DOHH2 (cell line): ENCODE measurements at regions not wholly inside any gene's neighbourhood (a gene's known extent, or its start where the extent isn't known, plus 50 kb on each side); places are given as distances from the start of the nearest gene placed in this dataset.

ENCODE experiments used
- H3F3A ChIP-seq: fragments of 200-600 bp; sonication (generic), shearing (Covaris generic); 2 replicates; pipeline ENCODE4 v1.6.0; 2016; ENCODE audit warnings: antibody characterized with exemption, mild to moderate bottlenecking; ENCODE audit not compliant: control insufficient read depth, insufficient read depth
- H3K27ac ChIP-seq: fragments of 200-600 bp; sonication (generic); 2 replicates; pipeline ENCODE4 v1.5.1; 2014; ENCODE audit warnings: low read depth, mild to moderate bottlenecking, low read length, moderate library complexity
- H3K27me3 ChIP-seq: fragments of 200-600 bp; sonication (generic); 2 replicates; pipeline ENCODE4 v1.6.1; 2014; ENCODE audit warnings: mild to moderate bottlenecking, low read length, mixed read lengths; ENCODE audit not compliant: control insufficient read depth
- H3K36me3 ChIP-seq: fragments of 200-600 bp; sonication (generic); 2 replicates; pipeline ENCODE4 v1.6.1; 2014; ENCODE audit warnings: mild to moderate bottlenecking, low read length, moderate library complexity, mixed read lengths; ENCODE audit not compliant: control insufficient read depth
- H3K4me1 ChIP-seq: fragments of 200-600 bp; sonication (generic); 2 replicates; pipeline ENCODE4 v1.6.1; 2014; ENCODE audit warnings: mild to moderate bottlenecking, low read length, mixed read lengths; ENCODE audit not compliant: control insufficient read depth
- H3K4me2 ChIP-seq: fragments of 200-600 bp; sonication (generic); 2 replicates; pipeline ENCODE4 v1.6.0; 2014; ENCODE audit warnings: mild to moderate bottlenecking, low read length, moderate library complexity
- H3K4me3 ChIP-seq: fragments of 200-600 bp; sonication (generic); 2 replicates; pipeline ENCODE4 v1.5.1; 2014; ENCODE audit warnings: mild to moderate bottlenecking, low read length, mixed read lengths
- H3K79me2 ChIP-seq: fragments of 200-600 bp; sonication (generic); 2 replicates; pipeline ENCODE4 v1.6.1; 2014; ENCODE audit warnings: mild to moderate bottlenecking, low read length, mixed read lengths; ENCODE audit not compliant: control insufficient read depth
- H3K9me2 ChIP-seq: fragments of 200-600 bp; sonication (generic); replicated peaks from 2 replicates; pipeline ENCODE4 v1.6.1; 2014; ENCODE audit warnings: mild to moderate bottlenecking, low read length, mixed read lengths; ENCODE audit not compliant: control insufficient read depth
- H3K9me3 ChIP-seq: fragments of 200-600 bp; sonication (generic); 2 replicates; pipeline ENCODE4 v1.6.1; 2014; ENCODE audit warnings: antibody characterized with exemption, low read length, mixed read lengths; ENCODE audit not compliant: control insufficient read depth, insufficient read depth
- H4K20me1 ChIP-seq: fragments of 200-600 bp; sonication (generic); 2 replicates; pipeline ENCODE4 v1.6.0; 2014; ENCODE audit warnings: low read depth, mild to moderate bottlenecking, antibody characterized with exemption, low read length, moderate library complexity; ENCODE audit not compliant: control insufficient read depth, insufficient read depth
- CTCF ChIP-seq: fragments of 200-600 bp; sonication (generic); IDR thresholded peaks from one replicate; pipeline ENCODE4 v1.5.1; 2014; ENCODE audit warnings: antibody characterized with exemption, mild to moderate bottlenecking, low read depth, low read length; ENCODE audit not compliant: poor library complexity, severe bottlenecking
- EZH2phosphoT487 ChIP-seq: fragments of 200-600 bp; sonication (generic); IDR thresholded peaks from 2 replicates; pipeline ENCODE4 v1.6.1; 2017; ENCODE audit warnings: borderline replicate concordance, mild to moderate bottlenecking, antibody characterized with exemption, low read length, moderate library complexity, mixed read lengths

- Histone ChIP-seq H3F3A (no peaks in the 10 kb centered on the region), H3K4me2 (no peak overlapping the region), H3K4me3 (no peak overlapping the region), H3K36me3 (no peaks in the 10 kb centered on the region), H3K9me3 (no peaks in the 10 kb centered on the region), H3K79me2 (no peaks in the 10 kb centered on the region), H3K27me3 (no peaks in the 10 kb centered on the region), H4K20me1 (no peaks in the 10 kb centered on the region), H3K4me1 (no peaks in the 10 kb centered on the region), H3K27ac (no peak overlapping the region), H3K9me2 (no peaks in the 10 kb centered on the region)
- no peak for TF ChIP-seq EZH2phosphoT487
- TF ChIP-seq CTCF: no peak
Observed at GRCh38 chrX:20906571-20906970, 467.6 kb upstream of the CNKSR2 start.

- no peak overlapping the region for H3K4me2 ChIP-seq
- TF ChIP-seq EZH2phosphoT487: no peak
- H3K27ac ChIP-seq: no peak overlapping the region
- no peaks in the 10 kb centered on the region for H3K27me3 ChIP-seq
- no peaks in the 10 kb centered on the region for H3K36me3 ChIP-seq
- no peaks in the 10 kb centered on the region for H3K9me3 ChIP-seq
- no peak overlapping the region for H3K4me3 ChIP-seq
- no peaks in the 10 kb centered on the region for H3K4me1 ChIP-seq
- H4K20me1 ChIP-seq: no peaks in the 10 kb centered on the region
- no peaks in the 10 kb centered on the region for H3K79me2 ChIP-seq
- H3K9me2 ChIP-seq: no peaks in the 10 kb centered on the region
- no peaks in the 10 kb centered on the region for H3F3A ChIP-seq
Observed at GRCh38 chrX:20884565-20884964, 489.7 kb upstream of the CNKSR2 start.

DNA sequence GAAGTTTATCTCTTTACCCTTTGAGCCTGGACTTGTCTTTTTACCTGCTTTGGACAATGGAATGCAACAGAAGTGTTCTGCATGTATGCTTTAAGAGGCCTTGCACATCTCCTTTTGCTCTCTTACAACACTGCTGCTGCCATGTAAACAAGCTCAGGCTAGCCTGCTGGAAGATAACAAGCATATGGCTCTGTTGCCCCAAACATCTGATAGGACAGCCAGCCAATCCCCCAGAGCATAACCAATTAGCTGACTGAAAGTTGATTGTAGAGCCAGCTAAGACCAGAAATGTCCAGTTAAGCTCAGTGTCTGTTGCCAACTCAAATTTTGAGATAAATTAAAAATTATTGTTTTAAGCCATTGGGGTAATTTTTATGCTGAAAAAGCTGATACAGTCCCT is 510.6 kb upstream of the CNKSR2 start:
- no peaks in the 10 kb centered on the region for H3K4me1 ChIP-seq
- no peaks in the 10 kb centered on the region for H3K9me3 ChIP-seq
- no peaks in the 10 kb centered on the region for H3K9me2 ChIP-seq
- H3K27me3 ChIP-seq: no peaks in the 10 kb centered on the region
- no peaks in the 10 kb centered on the region for H3K79me2 ChIP-seq
- no peak overlapping the region for H3K4me3 ChIP-seq
- no peak for TF ChIP-seq EZH2phosphoT487
- TF ChIP-seq CTCF: no peak
- H3K4me2 ChIP-seq: no peak overlapping the region
- H4K20me1 ChIP-seq: no peaks in the 10 kb centered on the region
- no peak overlapping the region for H3K27ac ChIP-seq
- no peaks in the 10 kb centered on the region for H3K36me3 ChIP-seq
- H3F3A ChIP-seq: no peaks in the 10 kb centered on the region

GRCh38 chrX:20861113-20861512 is 513.1 kb upstream of the CNKSR2 start:
- no peaks in the 10 kb centered on the region for H3K4me1 ChIP-seq
- H3K9me2 ChIP-seq: no peaks in the 10 kb centered on the region
- no peaks in the 10 kb centered on the region for H3K36me3 ChIP-seq
- H3K79me2 ChIP-seq: no peaks in the 10 kb centered on the region
- H4K20me1 ChIP-seq: no peaks in the 10 kb centered on the region
- H3K27ac ChIP-seq: no peak overlapping the region
- H3K4me3 ChIP-seq: no peak overlapping the region
- H3K9me3 ChIP-seq: no peaks in the 10 kb centered on the region
- H3F3A ChIP-seq: no peaks in the 10 kb centered on the region
- TF ChIP-seq CTCF: no peak
- TF ChIP-seq EZH2phosphoT487: no peak
- no peak overlapping the region for H3K4me2 ChIP-seq
- H3K27me3 ChIP-seq: no peaks in the 10 kb centered on the region
